ENCODE measurements at regions not wholly inside any gene's neighbourhood (a gene's known extent, or its start where the extent isn't known, plus 50 kb on each side); places are given as distances from the start of the nearest gene placed in this dataset.

DNA sequence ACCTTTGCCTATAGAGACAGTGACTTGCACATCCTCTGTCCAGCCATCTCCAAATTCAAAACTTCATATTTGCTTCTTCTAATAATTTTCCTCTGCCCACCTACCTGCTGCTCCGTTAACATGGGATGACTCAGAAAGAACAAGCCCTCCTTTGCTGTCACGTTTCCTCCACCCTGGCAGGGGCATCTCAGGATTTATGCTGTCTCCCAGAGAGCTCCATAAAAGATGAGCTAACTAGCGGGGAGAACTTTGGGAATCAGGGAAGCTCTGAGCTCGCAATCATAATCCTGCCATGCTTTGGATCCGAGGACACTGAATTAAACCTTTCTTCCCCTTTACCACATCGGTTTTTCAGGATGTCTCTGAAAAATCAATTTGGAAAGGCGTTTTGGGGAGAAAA is 78.4 kb upstream of the FSTL4 start:
- Histone ChIP-seq H3K4me2 (ENCODE audit: extremely low read depth, insufficient read depth, low read length) (no peak overlapping the region), H3K9ac (ENCODE audit: insufficient read depth, low read length) (no peak overlapping the region), H3K4me3 (replicated peaks in 1 of 4; ENCODE audit: control extremely low read depth in 1 of 4, insufficient read depth in 1 of 4, low read depth in 3 of 4, low read length in 4 of 4) (no peak overlapping the region), H4K20me1 (ENCODE audit: control insufficient read depth, extremely low read depth, insufficient read depth, low read length) (no peaks in the 10 kb centered on the region), H2AFZ (ENCODE audit: low read length) (no peak overlapping the region), H3K27me3 (ENCODE audit: control insufficient read depth, insufficient read depth, low read length) (no peaks in the 10 kb centered on the region), H3K4me1 (ENCODE audit: control insufficient read depth, extremely low read depth, insufficient read depth, low read length) (no peaks in the 10 kb centered on the region), H3K36me3 (ENCODE audit: control insufficient read depth, insufficient read depth, low read length) (no peaks in the 10 kb centered on the region), H3K27ac (ENCODE audit: insufficient read depth, low read length) (no peak overlapping the region), H3K9me3 (ENCODE audit: control insufficient read depth, insufficient read depth, low read depth, low read length) (no peaks in the 10 kb centered on the region), H3K79me2 (ENCODE audit: control insufficient read depth, insufficient read depth, low read length) (no peaks in the 10 kb centered on the region)
- no peak for DNase-seq (ENCODE audit: low read depth in 2 of 2)
- TF ChIP-seq EZH2 (IDR thresholded peaks at IDR 0.05; ENCODE audit: low read length, missing control alignments), result no peak
- TF ChIP-seq, protein P1, sequence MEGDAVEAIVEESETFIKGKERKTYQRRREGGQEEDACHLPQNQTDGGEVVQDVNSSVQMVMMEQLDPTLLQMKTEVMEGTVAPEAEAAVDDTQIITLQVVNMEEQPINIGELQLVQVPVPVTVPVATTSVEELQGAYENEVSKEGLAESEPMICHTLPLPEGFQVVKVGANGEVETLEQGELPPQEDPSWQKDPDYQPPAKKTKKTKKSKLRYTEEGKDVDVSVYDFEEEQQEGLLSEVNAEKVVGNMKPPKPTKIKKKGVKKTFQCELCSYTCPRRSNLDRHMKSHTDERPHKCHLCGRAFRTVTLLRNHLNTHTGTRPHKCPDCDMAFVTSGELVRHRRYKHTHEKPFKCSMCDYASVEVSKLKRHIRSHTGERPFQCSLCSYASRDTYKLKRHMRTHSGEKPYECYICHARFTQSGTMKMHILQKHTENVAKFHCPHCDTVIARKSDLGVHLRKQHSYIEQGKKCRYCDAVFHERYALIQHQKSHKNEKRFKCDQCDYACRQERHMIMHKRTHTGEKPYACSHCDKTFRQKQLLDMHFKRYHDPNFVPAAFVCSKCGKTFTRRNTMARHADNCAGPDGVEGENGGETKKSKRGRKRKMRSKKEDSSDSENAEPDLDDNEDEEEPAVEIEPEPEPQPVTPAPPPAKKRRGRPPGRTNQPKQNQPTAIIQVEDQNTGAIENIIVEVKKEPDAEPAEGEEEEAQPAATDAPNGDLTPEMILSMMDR (conservative IDR thresholded peaks at IDR 0.05 in 1 of 2, IDR thresholded peaks at IDR 0.05 in 1 of 2; ENCODE audit: low read depth in 1 of 2, low read length in 2 of 2), result no peak

- TF ChIP-seq, protein P1 (conservative IDR thresholded peaks at IDR 0.05 in 1 of 2, IDR thresholded peaks at IDR 0.05 in 1 of 2; ENCODE audit: low read depth in 1 of 2, low read length in 2 of 2), result no peak
- Histone ChIP-seq H3K27ac (ENCODE audit: insufficient read depth, low read length) (no peak overlapping the region), H3K9ac (ENCODE audit: insufficient read depth, low read length) (no peak overlapping the region), H3K36me3 (ENCODE audit: control insufficient read depth, insufficient read depth, low read length) (no peaks in the 10 kb centered on the region), H3K4me1 (ENCODE audit: control insufficient read depth, extremely low read depth, insufficient read depth, low read length) (no peaks in the 10 kb centered on the region), H3K9me3 (ENCODE audit: control insufficient read depth, insufficient read depth, low read depth, low read length) (no peaks in the 10 kb centered on the region), H3K79me2 (ENCODE audit: control insufficient read depth, insufficient read depth, low read length) (no peaks in the 10 kb centered on the region), H3K4me3 (replicated peaks in 1 of 4; ENCODE audit: control extremely low read depth in 1 of 4, insufficient read depth in 1 of 4, low read depth in 3 of 4, low read length in 4 of 4) (no peak overlapping the region), H2AFZ (ENCODE audit: low read length) (no peak overlapping the region), H3K27me3 (ENCODE audit: control insufficient read depth, insufficient read depth, low read length) (no peaks in the 10 kb centered on the region), H3K4me2 (ENCODE audit: extremely low read depth, insufficient read depth, low read length) (no peak overlapping the region), H4K20me1 (ENCODE audit: control insufficient read depth, extremely low read depth, insufficient read depth, low read length) (no peaks in the 10 kb centered on the region)
- DNase-seq (ENCODE audit: low read depth in 2 of 2), result peak in 1 of 2 donors; percentile 55
Observed at GRCh38 chr5:133688391-133688790, 76.0 kb upstream of the FSTL4 start.

GRCh38 chr5:133687212-133688061 is 75.1 kb upstream of the FSTL4 start:
- H3K27me3 ChIP-seq (ENCODE audit: control insufficient read depth, insufficient read depth, low read length), result no peaks in the 10 kb centered on the region

More at GRCh38 chr5:133687212-133688061, 75.1 kb upstream of the FSTL4 start:
- no peak overlapping the region for H3K9ac ChIP-seq (ENCODE audit: insufficient read depth, low read length)
- H3K4me2 ChIP-seq (ENCODE audit: extremely low read depth, insufficient read depth, low read length), result no peak overlapping the region
- DNase-seq (ENCODE audit: low read depth in 2 of 2), result no peak
- TF ChIP-seq EZH2 (IDR thresholded peaks at IDR 0.05; ENCODE audit: low read length, missing control alignments), result no peak
- TF ChIP-seq, protein P1 (conservative IDR thresholded peaks at IDR 0.05 in 1 of 2, IDR thresholded peaks at IDR 0.05 in 1 of 2; ENCODE audit: low read depth in 1 of 2, low read length in 2 of 2), result no peak
- no peak overlapping the region for H3K27ac ChIP-seq (ENCODE audit: insufficient read depth, low read length)
- H3K36me3 ChIP-seq (ENCODE audit: control insufficient read depth, insufficient read depth, low read length), result no peaks in the 10 kb centered on the region
- H3K79me2 ChIP-seq (ENCODE audit: control insufficient read depth, insufficient read depth, low read length), result no peaks in the 10 kb centered on the region
- H3K4me1 ChIP-seq (ENCODE audit: control insufficient read depth, extremely low read depth, insufficient read depth, low read length), result no peaks in the 10 kb centered on the region
- H4K20me1 ChIP-seq (ENCODE audit: control insufficient read depth, extremely low read depth, insufficient read depth, low read length), result no peaks in the 10 kb centered on the region
- no peak overlapping the region for H3K4me3 ChIP-seq (replicated peaks in 1 of 4; ENCODE audit: control extremely low read depth in 1 of 4, insufficient read depth in 1 of 4, low read depth in 3 of 4, low read length in 4 of 4)
- no peak overlapping the region for H2AFZ ChIP-seq (ENCODE audit: low read length)
- H3K9me3 ChIP-seq (ENCODE audit: control insufficient read depth, insufficient read depth, low read depth, low read length), result no peaks in the 10 kb centered on the region

All from fibroblast of lung (primary cell).